ENCODE measurements at regions not wholly inside any gene's neighbourhood (a gene's known extent, or its start where the extent isn't known, plus 50 kb on each side); places are given as distances from the start of the nearest gene placed in this dataset.

- Mint-ChIP-seq H3K4me3 (no peak overlapping the region), H3K27ac (peak overlapping the region in 2 of 3 experiments; percentile 50 to 96; a peak in 4 of 7 replicates), H3K4me1 (peaks cover 50 to 55% of the 10 kb centered on the region in 2 experiments), H3K27me3 (ENCODE audit: low read depth) (peaks cover 3% of the 10 kb centered on the region), H3K36me3 (ENCODE audit: insufficient read depth in 1 of 3, low read depth in 3 of 3) (no peaks in the 10 kb centered on the region), H3K9me3 (no peaks in the 10 kb centered on the region; a peak in 1 of 5 replicates)
- Histone ChIP-seq H3K23me2 (ENCODE audit: insufficient read length, low read depth, low read length, poor library complexity, severe bottlenecking) (no peaks in the 10 kb centered on the region), H2BK120ac (ENCODE audit: low read depth, low read length, poor library complexity, severe bottlenecking) (no peak overlapping the region), H3K9ac (ENCODE audit: extremely low read depth, insufficient read length, low read length) (no peak overlapping the region), H3K23ac (ENCODE audit: insufficient read length, low read depth, low read length) (no peak overlapping the region), H3K4me2 (ENCODE audit: insufficient read depth, insufficient read length, low read length) (peak overlapping the region; percentile 25), H4K8ac (replicated peaks; ENCODE audit: insufficient read length, low read depth, low read length) (no peak overlapping the region), H3K9me3 (ENCODE audit: control insufficient read depth, low read depth, low read length) (no peaks in the 10 kb centered on the region), H2AK5ac (ENCODE audit: insufficient read length, low read length) (no peak overlapping the region), H3K27ac (ENCODE audit: insufficient read length, low read depth, low read length) (peak overlapping the region; percentile 9), H2BK20ac (ENCODE audit: low read depth, low read length, poor library complexity, severe bottlenecking) (no peak overlapping the region), H2BK5ac (ENCODE audit: insufficient read length, low read length) (no peak overlapping the region), H3K56ac (ENCODE audit: insufficient read length, low read depth, low read length) (no peak overlapping the region), H3K79me2 (ENCODE audit: insufficient read depth, low read length) (no peaks in the 10 kb centered on the region), H2AFZ (ENCODE audit: low read length) (peak overlapping the region; percentile 69), H2BK15ac (ENCODE audit: low read depth, low read length) (no peak overlapping the region), H3K4ac (ENCODE audit: low read depth, low read length) (no peak overlapping the region), H3T11ph (ENCODE audit: low read length) (peak overlapping the region; percentile 24), H2BK12ac (ENCODE audit: insufficient read length, low read depth, low read length) (no peak overlapping the region), H4K91ac (ENCODE audit: insufficient read length, low read depth, low read length) (no peak overlapping the region), H3K14ac (ENCODE audit: insufficient read depth, low read length) (no peak overlapping the region), H3K18ac (ENCODE audit: insufficient read length, low read depth, low read length) (no peak overlapping the region), H3K79me1 (ENCODE audit: insufficient read depth, low read depth, low read length, poor library complexity, severe bottlenecking) (no peaks in the 10 kb centered on the region), H4K5ac (ENCODE audit: insufficient read length, low read depth, low read length) (no peak overlapping the region), H3K4me1 (ENCODE audit: insufficient read depth, low read length) (peaks cover 4% of the 10 kb centered on the region; the same call in 1 of the 2 replicates), H4K20me1 (ENCODE audit: control insufficient read depth, insufficient read depth, insufficient read length) (no peaks in the 10 kb centered on the region), H3K27me3 (ENCODE audit: insufficient read depth, low read length) (no peaks in the 10 kb centered on the region)
- peak; percentile 42 for DNase-seq
- TF ChIP-seq, protein P1, sequence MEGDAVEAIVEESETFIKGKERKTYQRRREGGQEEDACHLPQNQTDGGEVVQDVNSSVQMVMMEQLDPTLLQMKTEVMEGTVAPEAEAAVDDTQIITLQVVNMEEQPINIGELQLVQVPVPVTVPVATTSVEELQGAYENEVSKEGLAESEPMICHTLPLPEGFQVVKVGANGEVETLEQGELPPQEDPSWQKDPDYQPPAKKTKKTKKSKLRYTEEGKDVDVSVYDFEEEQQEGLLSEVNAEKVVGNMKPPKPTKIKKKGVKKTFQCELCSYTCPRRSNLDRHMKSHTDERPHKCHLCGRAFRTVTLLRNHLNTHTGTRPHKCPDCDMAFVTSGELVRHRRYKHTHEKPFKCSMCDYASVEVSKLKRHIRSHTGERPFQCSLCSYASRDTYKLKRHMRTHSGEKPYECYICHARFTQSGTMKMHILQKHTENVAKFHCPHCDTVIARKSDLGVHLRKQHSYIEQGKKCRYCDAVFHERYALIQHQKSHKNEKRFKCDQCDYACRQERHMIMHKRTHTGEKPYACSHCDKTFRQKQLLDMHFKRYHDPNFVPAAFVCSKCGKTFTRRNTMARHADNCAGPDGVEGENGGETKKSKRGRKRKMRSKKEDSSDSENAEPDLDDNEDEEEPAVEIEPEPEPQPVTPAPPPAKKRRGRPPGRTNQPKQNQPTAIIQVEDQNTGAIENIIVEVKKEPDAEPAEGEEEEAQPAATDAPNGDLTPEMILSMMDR (conservative IDR thresholded peaks at IDR 0.05), result no peak
- no CpG with 5 or more reads among the region's 8 CpGs for WGBS (ENCODE audit: extremely low coverage, insufficient read length, low lambda C conversion rate)
Observed at GRCh38 chr1:113255720-113256347, 134.5 kb upstream of the MAGI3 start.
